NT2/D1 (cell line): ENCODE measurements at regions not wholly inside any gene's neighbourhood (a gene's known extent, or its start where the extent isn't known, plus 50 kb on each side); places are given as distances from the start of the nearest gene placed in this dataset.

Experiments
- SUZ12 ChIP-seq: IDR thresholded peaks from 2 replicates; pipeline ENCODE4 v1.6.1; 2011; ENCODE audit not compliant: insufficient read length, insufficient read depth; ENCODE audit errors: extremely low read depth
- YY1 ChIP-seq: IDR thresholded peaks from 2 replicates; pipeline ENCODE4 v1.6.1; 2011; ENCODE audit not compliant: insufficient read length, insufficient read depth

- TF ChIP-seq SUZ12 (no peak), YY1 (no peak)
Observed at GRCh38 chr1:96281491-96281890, 440.1 kb upstream of the PTBP2 start.
